GM21786 (cell line): ENCODE measurements at regions not wholly inside any gene's neighbourhood (a gene's known extent, or its start where the extent isn't known, plus 50 kb on each side); places are given as distances from the start of the nearest gene placed in this dataset.
"Not testable (repeated sequence)": the region's sequence is repeated elsewhere in the genome, so short reads cannot be mapped to it uniquely, and the experiment has no call there.

ENCODE experiments used
- ATAC-seq: cut with Tn5 transposase; IDR thresholded peaks from one replicate; pipeline ENCODE4 v1.9.1; 2021; ENCODE audit not compliant: unreplicated experiment

- ATAC-seq: no peak
Observed at GRCh38 chr2:125341353-125341752, 1314.6 kb upstream of the GYPC start.

GRCh38 chr2:125353542-125353941, 1302.4 kb upstream of the GYPC start:
- ATAC-seq: not testable (repeated sequence)

DNA sequence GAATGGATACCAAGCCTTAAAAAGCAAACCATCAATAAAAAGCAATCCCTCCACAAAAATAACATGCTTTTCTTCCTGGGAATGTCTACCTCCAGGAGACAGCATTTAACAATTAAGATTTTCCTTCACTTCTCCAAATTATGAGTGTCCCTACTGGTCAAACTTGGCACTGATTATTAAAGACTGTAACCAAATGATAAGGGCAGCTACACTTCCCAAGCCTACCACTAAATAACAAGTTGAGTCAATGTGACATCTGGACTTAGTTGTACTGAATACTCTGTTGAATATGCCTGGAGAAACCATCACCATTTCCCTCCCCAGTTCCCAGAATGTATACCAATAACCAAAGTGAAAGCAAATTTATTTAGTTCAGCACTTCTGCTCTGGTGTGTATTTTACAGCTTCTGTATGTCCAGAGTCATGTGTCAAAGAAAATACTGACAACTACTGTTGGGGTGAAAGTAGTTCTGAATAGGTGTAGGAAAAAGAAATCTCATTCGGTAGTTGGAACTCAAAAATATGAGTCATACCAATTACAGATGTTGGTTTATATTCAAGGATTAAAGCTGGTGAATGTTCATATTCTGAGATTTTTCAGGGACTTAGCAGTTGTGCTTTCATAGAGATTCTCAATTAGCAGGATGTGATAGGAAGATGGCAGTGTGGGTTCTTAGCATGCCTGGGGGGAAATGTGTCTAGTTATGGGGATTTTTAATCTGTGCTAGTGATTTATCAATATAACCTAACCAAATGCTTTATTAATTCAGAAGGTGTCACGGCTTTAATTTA, 1291.6 kb upstream of the GYPC start:
- no peak for ATAC-seq

- no peak for ATAC-seq
Observed at GRCh38 chr2:125364984-125365265, 1291.0 kb upstream of the GYPC start.

GRCh38 chr2:125371867-125372266, 1284.1 kb upstream of the GYPC start:
- no peak for ATAC-seq

DNA sequence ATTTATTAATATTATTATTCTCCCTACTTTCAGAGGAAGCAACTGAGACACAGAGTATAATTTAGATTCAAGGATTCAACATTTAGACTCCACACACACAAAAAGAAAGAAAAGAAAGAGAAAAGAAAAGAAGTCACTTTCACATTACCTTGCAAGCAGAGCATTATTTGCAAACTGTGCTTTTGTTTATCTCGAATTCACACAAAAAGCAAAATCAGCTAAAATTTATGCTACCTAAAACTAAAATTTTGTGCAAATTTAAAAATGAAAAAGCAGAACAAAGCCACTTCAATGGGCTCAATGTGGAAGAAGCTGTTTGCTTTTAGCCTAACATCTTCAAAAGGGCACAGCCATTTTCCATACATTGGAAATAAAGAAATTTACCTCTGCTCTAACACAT, 1282.7 kb upstream of the GYPC start:
- no peak for ATAC-seq

- ATAC-seq: peak; percentile 48
Observed at GRCh38 chr2:125386074-125386473, 1269.9 kb upstream of the GYPC start.

DNA sequence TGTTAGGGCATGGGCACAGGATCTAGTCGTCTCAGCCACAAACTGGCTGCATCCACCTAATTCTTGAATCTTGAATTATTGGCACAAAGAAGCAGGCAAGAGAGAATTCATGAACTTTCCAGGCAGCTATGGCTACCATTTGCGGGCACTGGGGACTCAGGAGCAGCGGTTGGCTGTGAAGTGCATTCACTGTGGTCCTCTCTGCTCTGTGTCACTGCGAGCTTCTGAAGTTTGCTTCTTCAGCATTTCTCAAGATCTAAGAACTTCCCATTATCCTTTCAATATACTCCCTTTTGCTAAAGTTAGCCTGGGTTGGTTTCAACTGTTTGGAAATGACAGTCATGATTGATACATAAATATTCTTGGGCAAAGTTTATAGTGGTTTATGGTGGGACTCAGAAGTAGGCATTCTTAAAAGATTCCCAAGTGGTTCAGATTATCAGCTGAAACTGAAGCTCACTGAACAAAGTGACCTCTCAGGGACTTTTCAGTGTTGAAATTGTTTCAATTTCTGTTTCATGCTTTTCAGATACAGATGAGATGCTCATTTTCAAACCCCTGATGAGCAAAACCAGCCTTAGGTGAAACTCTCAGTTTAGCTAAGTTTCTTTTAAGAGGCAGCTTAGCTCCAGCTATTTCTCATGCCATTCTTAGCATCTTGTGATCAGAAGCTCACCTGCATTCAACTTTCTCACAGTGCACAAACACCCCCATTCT, 1258.3 kb upstream of the GYPC start:
- ATAC-seq: peak; percentile 93

GRCh38 chr2:125398738-125399524, 1257.0 kb upstream of the GYPC start:
- peak; percentile 38 for ATAC-seq

DNA sequence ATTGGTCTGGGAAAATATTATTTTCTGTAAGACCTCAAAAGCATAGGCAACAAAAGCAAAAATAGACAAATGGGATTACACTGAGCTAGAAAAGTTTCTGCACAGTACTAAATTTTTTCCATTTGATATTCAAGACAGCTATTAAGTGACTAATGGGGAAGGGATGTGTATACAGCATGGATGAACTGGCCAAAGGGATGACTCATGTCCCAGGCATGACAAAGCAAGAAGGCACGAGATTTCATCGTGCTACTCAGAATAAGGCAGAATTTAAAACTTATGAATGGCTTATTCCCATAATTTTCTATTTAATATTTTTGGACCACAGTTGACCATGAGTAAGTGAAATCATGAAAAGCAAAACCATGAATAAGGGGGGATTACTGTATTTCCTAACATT, 1250.1 kb upstream of the GYPC start:
- no peak for ATAC-seq

DNA sequence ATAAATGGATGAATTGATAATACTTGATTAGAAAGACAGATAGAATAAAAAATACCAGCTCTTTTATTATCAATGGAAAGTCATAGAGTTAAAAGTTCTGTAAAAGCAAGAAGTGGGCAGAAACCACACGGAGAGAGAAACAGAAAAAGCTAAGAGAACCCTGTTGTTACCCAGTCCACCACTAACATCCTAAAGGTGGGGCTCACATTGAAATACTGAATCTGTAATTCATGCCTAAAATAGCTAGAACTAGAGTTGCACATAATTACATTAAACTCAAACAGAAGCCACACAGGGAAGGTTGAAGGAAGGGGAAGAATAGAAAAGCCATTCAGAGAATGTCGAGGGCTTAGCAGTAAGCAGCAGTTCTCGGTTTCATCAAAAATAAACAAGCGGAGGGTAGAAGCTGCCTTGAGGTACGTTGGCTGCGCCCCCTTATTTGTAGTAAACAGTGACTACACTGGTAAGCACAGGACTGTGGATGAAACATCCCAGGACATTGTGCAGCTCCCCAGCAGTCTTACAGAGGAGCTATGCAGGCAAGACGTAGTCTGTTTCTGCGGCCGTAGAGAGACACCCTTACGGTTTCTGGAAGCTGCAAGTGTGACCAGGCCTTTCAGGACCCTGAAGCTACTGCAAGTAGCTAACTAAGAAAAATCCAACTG, 1247.0 kb upstream of the GYPC start:
- ATAC-seq: no peak

DNA sequence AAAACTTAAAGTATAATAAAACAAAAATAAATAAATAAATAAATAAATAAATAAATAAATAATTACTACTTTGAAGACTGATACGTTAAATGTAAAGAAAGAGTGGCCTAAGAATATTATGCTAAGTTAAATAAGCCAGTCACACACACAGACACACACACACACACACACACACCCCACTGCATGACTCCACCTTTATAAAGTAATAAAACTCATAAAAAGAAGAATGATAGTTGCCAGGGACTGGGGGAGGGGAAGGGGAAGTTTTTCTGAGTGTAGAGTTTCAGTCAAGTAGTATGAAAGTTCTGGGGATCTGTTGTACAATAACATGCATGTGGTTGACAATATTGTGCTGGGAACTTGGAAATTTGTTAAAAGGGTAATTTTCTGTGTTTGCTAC, 1237.5 kb upstream of the GYPC start:
- ATAC-seq: no peak

GRCh38 chr2:125422198-125422770, 1233.7 kb upstream of the GYPC start:
- not testable (repeated sequence) for ATAC-seq

DNA sequence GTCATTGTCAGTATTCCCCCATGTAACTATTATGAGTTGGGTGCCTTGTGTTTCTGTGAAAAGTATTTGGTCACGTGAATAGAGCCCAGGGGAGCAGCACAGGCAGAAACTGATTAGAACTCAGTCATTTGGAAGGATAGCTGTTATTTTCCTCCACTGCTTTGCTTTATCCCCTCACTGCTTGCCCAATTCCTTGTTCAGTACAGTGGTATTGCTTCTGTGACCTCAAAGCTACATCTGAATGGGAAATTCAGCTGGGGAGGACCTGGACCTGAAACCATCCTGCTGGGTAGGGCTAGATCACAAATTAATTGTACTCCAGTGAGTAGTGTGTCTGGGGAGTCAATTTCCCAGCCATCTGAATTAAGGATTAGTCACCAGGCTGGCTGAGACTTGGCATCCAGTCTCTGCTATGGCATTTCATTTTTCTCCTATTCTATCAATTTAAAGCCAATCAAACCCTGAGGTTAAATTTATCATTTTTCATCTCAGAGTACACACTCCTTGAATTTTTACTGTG, 1231.6 kb upstream of the GYPC start:
- ATAC-seq: no peak

DNA sequence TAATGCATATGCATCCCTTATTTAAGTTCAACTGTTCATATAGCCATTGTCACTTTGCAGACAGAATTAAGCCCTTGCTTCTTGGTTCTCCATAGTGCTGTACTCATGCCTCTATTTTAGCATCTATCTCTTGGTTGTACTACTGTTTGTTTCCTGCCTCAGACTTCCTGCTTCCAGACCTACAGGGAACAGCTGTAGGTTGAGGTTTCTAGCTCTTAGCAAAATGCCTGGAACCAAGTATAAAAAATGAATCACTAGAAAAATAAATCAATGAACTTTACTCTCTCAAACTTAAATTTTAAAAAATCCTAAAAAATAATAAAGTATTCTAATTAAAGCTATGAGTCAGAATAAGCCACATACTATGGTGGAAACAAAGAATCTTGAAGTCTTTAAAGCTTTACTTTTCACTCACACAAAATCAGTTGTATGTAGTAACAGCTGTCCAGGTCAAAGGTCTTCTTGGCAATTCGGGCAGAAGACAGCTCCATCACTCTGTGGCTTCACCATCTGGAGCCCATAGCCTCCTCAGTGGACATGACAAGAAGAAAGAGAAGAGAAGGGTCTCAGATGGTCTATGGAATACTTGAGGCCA, 1228.1 kb upstream of the GYPC start:
- no peak for ATAC-seq

DNA sequence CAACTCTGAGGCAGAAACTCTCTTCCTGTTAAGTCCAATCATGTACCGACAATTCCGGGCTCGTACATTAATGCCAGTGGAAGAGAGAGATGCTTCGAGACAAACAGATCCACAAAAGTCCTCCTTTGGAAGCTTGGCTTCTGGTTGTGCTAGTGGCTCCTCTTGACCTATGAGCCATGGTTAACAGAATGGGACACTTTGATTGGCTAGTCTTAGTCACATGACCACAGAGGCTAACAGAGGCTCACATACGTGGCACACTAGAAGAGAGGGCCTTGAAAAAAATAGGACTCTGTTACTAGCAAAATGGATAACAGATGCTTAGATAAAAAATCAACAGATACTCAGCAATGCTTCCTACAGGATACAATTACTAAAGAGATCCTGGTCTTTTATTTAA, 1211.9 kb upstream of the GYPC start:
- no peak for ATAC-seq

- ATAC-seq: no peak
Observed at GRCh38 chr2:125445495-125445894, 1210.5 kb upstream of the GYPC start.

GRCh38 chr2:125450092-125450491, 1205.9 kb upstream of the GYPC start:
- ATAC-seq: no peak

GRCh38 chr2:125455110-125455509, 1200.8 kb upstream of the GYPC start:
- peak; percentile 68 for ATAC-seq

DNA sequence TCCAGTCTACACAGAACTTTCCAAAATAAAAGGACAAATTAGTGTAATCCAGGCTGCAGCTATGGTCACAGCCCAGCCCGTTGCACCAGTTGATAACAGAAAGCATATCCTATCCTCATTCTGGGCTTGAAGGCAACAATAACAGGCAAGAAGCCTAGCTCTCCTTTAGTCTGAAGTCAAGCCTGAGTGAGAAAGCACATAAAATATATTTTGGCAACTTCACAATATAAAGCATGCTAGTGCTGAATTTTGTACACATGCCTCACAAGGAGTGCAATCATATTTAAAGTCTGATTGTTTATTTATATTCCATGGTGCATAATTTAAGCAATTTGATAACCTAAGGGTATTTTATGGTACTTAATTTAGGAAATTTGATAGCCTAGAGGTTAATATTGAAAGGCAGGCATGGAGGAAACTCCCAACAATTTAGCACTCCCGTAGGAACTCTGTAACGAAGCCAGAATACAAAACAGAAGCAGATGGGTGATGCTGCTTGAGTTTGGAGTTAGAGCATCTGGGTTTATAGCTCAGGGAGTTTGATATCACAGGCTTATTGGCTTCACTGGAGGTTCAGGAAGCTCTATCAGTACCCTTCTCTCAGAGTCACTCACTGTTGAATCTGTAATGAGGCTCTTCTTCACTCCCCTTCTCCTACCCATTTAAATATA, 1199.1 kb upstream of the GYPC start:
- ATAC-seq: no peak
